ENCODE measurements at regions not wholly inside any gene's neighbourhood (a gene's known extent, or its start where the extent isn't known, plus 50 kb on each side); places are given as distances from the start of the nearest gene placed in this dataset.

GRCh38 chr10:109105725-109106124, 817.6 kb downstream of the XPNPEP1 start:
- TF ChIP-seq, protein P1, sequence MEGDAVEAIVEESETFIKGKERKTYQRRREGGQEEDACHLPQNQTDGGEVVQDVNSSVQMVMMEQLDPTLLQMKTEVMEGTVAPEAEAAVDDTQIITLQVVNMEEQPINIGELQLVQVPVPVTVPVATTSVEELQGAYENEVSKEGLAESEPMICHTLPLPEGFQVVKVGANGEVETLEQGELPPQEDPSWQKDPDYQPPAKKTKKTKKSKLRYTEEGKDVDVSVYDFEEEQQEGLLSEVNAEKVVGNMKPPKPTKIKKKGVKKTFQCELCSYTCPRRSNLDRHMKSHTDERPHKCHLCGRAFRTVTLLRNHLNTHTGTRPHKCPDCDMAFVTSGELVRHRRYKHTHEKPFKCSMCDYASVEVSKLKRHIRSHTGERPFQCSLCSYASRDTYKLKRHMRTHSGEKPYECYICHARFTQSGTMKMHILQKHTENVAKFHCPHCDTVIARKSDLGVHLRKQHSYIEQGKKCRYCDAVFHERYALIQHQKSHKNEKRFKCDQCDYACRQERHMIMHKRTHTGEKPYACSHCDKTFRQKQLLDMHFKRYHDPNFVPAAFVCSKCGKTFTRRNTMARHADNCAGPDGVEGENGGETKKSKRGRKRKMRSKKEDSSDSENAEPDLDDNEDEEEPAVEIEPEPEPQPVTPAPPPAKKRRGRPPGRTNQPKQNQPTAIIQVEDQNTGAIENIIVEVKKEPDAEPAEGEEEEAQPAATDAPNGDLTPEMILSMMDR (conservative IDR thresholded peaks at IDR 0.05) = no peak
- TF ChIP-seq EZH2 (IDR thresholded peaks at IDR 0.05; ENCODE audit: low read depth) = no peak

Data from PC-9 (cell line).